Activated T-helper 17 cell treated with anti-CD3 and anti-CD28 coated beads, Interleukin-2, amount 50 U/mL, for 72 hours (primary cell): ENCODE measurements at regions not wholly inside any gene's neighbourhood (a gene's known extent, or its start where the extent isn't known, plus 50 kb on each side); places are given as distances from the start of the nearest gene placed in this dataset.

Experiments used
- ATAC-seq: fragments of 150-1000 bp; cut with Tn5 transposase; replicated peaks from 2 replicates; pipeline ENCODE4 v1.10.0; 2021; ENCODE audit warnings: mild to moderate bottlenecking, moderate library complexity
- H3K27ac Mint-ChIP-seq: one replicate; pipeline ENCODE4 v1.8.0; 2022; ENCODE audit warnings: mixed read lengths
- H3K27me3 Mint-ChIP-seq: one replicate; pipeline ENCODE4 v1.8.0; 2022; ENCODE audit warnings: mixed read lengths
- H3K36me3 Mint-ChIP-seq: one replicate; pipeline ENCODE4 v1.8.0; 2022; ENCODE audit warnings: low read depth, mild to moderate bottlenecking, mixed read lengths
- H3K4me1 Mint-ChIP-seq: one replicate; pipeline ENCODE4 v1.8.0; 2022; ENCODE audit warnings: mixed read lengths
- H3K4me3 Mint-ChIP-seq: one replicate; pipeline ENCODE4 v1.8.0; 2022; ENCODE audit warnings: mild to moderate bottlenecking, mixed read lengths
- H3K9me3 Mint-ChIP-seq: one replicate; pipeline ENCODE4 v1.8.0; 2022; ENCODE audit warnings: mixed read lengths

DNA sequence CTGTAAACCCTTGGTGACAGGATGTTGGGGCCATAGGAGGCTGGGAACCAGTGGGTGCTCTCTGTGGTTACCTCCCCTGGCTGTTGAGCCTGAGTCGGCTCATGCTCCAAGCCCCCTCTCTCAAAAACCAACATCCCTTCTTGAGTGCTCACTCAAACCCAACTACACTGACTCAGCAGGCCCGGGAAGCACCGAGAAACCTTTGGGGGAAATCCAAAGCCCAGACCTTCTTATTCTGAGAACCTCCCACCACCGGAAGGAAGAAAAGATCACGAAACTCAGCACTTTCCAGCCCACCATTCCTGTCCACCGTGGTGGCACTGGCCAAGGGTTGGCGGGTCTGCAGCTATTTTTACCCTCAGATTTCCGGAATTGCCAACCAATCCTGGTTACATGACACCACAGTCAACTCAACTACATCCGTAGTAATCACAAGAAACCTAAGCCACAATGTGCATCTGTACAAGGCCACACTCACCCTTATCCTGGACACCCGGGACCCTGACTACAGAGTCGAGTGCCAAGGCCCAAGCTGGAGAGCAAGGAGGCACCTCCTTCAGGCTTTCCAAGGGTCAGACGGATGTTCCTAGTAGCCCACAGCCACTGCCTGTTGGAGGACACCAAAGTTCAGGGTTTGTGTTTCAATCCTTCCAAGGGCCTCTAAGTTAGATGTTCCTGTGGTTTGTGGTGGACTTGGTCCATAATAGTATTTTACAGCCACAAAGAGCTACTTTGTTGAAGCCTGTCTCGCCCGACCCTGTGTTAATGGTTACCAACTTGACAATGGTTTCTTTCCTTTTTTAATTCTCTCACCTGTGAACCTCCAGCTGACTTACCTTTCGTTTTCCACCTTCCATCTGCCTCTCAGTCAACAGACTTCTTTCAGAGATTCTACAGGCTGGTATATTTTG lies 317.0 kb downstream of the CDC5L start:
- peak; percentile 82 for ATAC-seq
- Mint-ChIP-seq H3K9me3 (peaks cover 7% of the 10 kb centered on the region), H3K27me3 (no peaks in the 10 kb centered on the region), H3K36me3 (no peaks in the 10 kb centered on the region), H3K4me1 (peaks cover 38% of the 10 kb centered on the region), H3K27ac (peak overlapping the region; percentile 84), H3K4me3 (peak overlapping the region; percentile 52)

- Mint-ChIP-seq H3K4me1 (peaks cover 32% of the 10 kb centered on the region), H3K27me3 (no peaks in the 10 kb centered on the region), H3K27ac (peak overlapping the region; percentile 84), H3K4me3 (peak overlapping the region; percentile 52), H3K9me3 (peaks cover 7% of the 10 kb centered on the region), H3K36me3 (no peaks in the 10 kb centered on the region)
- ATAC-seq: no peak
Observed at GRCh38 chr6:44705596-44705995, 318.1 kb downstream of the CDC5L start.

- no peaks in the 10 kb centered on the region for H3K36me3 Mint-ChIP-seq
Observed at GRCh38 chr6:44706011-44706410, 318.5 kb downstream of the CDC5L start.

GRCh38 chr6:44708208-44708607 lies 320.7 kb downstream of the CDC5L start:
- Mint-ChIP-seq H3K4me1 (peaks cover 18% of the 10 kb centered on the region), H3K36me3 (no peaks in the 10 kb centered on the region), H3K27me3 (no peaks in the 10 kb centered on the region), H3K9me3 (peaks cover 7% of the 10 kb centered on the region), H3K27ac (peak overlapping the region; percentile 79), H3K4me3 (peak overlapping the region; percentile 63)
- no peak for ATAC-seq

More at GRCh38 chr6:44706011-44706410, 318.5 kb downstream of the CDC5L start:
- Mint-ChIP-seq H3K27me3 (no peaks in the 10 kb centered on the region), H3K4me3 (peak overlapping the region; percentile 52), H3K4me1 (peaks cover 31% of the 10 kb centered on the region), H3K9me3 (peaks cover 7% of the 10 kb centered on the region), H3K27ac (peak overlapping the region; percentile 84)
- ATAC-seq: no peak

GRCh38 chr6:44712353-44713111 lies 325.0 kb downstream of the CDC5L start:
- ATAC-seq: no peak
- Mint-ChIP-seq H3K4me1 (peaks cover 8% of the 10 kb centered on the region), H3K9me3 (peaks cover 7% of the 10 kb centered on the region), H3K27me3 (no peaks in the 10 kb centered on the region), H3K4me3 (no peak overlapping the region), H3K27ac (no peak overlapping the region), H3K36me3 (no peaks in the 10 kb centered on the region)

DNA sequence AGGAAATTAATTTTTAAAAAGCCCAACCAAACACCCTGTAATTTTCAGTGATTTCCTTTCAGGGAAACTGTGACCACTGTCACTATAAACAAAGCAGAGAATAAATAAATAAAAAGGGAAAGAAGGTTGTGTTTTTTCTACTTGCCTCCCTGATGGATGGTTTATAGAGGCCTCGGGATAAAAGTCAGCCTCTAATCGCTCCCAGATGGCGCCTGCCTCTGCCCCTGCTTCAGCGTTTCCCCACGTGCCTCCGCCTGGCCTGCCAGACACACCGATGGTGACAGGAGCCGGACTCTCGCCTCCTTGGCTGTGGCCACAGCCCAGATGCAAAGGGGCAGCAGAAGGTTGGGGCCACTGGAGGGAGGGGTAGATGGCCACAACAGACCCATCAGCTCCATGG lies 327.7 kb downstream of the CDC5L start:
- Mint-ChIP-seq H3K9me3 (peaks cover 4% of the 10 kb centered on the region), H3K4me3 (no peak overlapping the region)

DNA sequence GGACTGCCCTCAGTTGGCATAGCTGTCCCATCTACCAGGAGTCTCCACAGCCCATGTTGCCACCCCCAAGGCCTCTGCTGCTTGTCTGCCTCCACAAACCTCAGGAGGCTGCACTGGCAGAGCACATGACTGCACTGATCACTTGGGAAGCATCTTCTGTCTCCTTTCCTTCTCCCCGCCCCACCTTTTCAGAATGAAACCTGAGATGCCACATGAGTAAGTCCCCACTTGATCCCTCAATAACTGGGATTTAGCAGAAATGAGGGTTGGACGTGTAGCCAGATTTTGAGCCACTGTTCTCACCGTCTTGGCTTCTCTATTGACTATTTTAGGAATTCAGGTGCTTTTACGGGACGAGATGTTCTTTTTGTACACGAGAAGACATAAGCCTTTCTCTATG lies 328.4 kb downstream of the CDC5L start:
- H3K36me3 Mint-ChIP-seq: no peaks in the 10 kb centered on the region

More for the DNA sequence above, 327.7 kb downstream of the CDC5L start:
- Mint-ChIP-seq H3K27ac (no peak overlapping the region), H3K27me3 (no peaks in the 10 kb centered on the region), H3K4me1 (no peaks in the 10 kb centered on the region), H3K36me3 (no peaks in the 10 kb centered on the region)
- ATAC-seq: no peak

GRCh38 chr6:44717431-44717830 lies 329.9 kb downstream of the CDC5L start:
- Mint-ChIP-seq H3K4me1 (no peaks in the 10 kb centered on the region), H3K27me3 (no peaks in the 10 kb centered on the region), H3K4me3 (no peak overlapping the region), H3K27ac (no peak overlapping the region), H3K36me3 (no peaks in the 10 kb centered on the region), H3K9me3 (peaks cover 4% of the 10 kb centered on the region)
- ATAC-seq: no peak

More for the DNA sequence above, 328.4 kb downstream of the CDC5L start:
- Mint-ChIP-seq H3K9me3 (peaks cover 4% of the 10 kb centered on the region), H3K4me1 (no peaks in the 10 kb centered on the region), H3K27ac (no peak overlapping the region), H3K4me3 (no peak overlapping the region), H3K27me3 (no peaks in the 10 kb centered on the region)
- ATAC-seq: no peak

DNA sequence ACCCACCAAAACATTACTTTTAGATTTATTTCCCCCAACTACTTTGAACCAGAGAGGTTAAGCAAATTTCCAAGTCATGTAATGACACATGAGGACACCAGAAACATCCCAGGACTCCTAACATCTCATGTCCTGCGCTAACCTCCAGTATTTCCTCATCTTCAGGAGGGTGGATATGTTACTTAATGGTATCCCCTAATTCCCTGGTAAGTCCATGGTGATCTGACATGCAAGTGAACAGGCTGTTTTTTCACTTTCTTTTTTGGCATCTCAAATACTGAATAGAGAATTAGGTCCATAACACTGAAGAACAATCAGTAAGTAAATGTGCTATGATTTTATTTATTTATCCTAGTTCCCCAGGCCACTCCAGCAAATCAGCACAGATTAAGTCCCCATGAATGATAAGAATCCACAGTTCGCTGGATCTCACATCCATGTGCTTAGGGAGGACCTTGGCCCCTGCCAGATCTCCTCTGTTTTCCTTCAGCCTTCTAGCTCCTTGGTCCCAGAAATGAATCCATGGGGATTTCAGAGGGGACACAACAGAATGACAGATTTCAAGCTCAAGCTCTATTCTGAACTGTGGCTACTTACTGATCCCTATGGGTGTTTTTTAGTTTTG lies 334.6 kb downstream of the CDC5L start:
- H3K36me3 Mint-ChIP-seq: no peaks in the 10 kb centered on the region
- no peaks in the 10 kb centered on the region for H3K27me3 Mint-ChIP-seq
- no peak overlapping the region for H3K4me3 Mint-ChIP-seq
- no peak for ATAC-seq
- no peaks in the 10 kb centered on the region for H3K4me1 Mint-ChIP-seq
- peaks cover 4% of the 10 kb centered on the region for H3K9me3 Mint-ChIP-seq
- H3K27ac Mint-ChIP-seq: no peak overlapping the region

DNA sequence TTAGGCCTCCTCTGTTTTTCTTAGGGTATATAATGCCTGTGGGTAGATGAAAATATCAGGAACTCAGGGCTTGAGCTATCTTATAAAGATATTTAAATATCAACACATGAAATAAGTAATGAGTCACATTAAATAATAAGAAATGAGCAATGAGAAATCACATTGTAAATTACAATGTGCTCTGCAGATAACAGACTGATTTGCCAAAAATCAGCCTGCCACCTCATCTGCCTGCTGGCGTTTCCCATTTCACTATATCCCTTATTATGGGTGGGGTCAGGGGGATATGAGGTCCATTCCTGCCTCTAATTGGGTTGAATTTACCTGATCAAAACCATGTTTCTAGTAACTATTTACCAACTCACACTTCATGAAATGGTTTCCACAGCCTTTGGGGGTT lies 335.2 kb downstream of the CDC5L start:
- H3K36me3 Mint-ChIP-seq: no peaks in the 10 kb centered on the region
- H3K27me3 Mint-ChIP-seq: no peaks in the 10 kb centered on the region
- H3K27ac Mint-ChIP-seq: no peak overlapping the region
- no peak for ATAC-seq
- H3K9me3 Mint-ChIP-seq: peaks cover 2% of the 10 kb centered on the region
- H3K4me1 Mint-ChIP-seq: no peaks in the 10 kb centered on the region
- no peak overlapping the region for H3K4me3 Mint-ChIP-seq

GRCh38 chr6:44723439-44724197 lies 336.1 kb downstream of the CDC5L start:
- H3K27ac Mint-ChIP-seq: no peak overlapping the region
- no peak for ATAC-seq
- no peak overlapping the region for H3K4me3 Mint-ChIP-seq
- H3K36me3 Mint-ChIP-seq: no peaks in the 10 kb centered on the region
- H3K27me3 Mint-ChIP-seq: no peaks in the 10 kb centered on the region
- H3K4me1 Mint-ChIP-seq: no peaks in the 10 kb centered on the region
- no peaks in the 10 kb centered on the region for H3K9me3 Mint-ChIP-seq

DNA sequence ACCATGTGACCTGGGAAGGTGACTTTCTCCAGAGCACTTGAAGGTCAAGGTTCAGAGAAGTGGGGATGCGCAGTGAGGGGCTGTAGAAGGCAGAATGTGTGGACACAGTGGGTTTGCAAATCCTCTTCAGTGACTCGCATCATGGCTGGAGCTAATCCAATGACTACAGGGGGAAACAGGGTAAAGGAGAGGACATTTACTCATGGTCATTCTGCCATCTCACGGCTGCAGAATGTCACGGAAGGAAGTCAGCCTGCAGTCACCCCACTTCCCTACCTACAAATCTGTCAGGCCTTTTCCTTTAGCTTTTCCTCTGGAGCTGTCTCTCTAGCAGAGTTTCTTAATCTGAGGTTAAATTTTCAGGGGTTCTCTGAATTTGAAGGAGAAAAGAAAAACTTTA lies 337.6 kb downstream of the CDC5L start:
- no peak for ATAC-seq
- no peak overlapping the region for H3K27ac Mint-ChIP-seq
- H3K36me3 Mint-ChIP-seq: no peaks in the 10 kb centered on the region
- H3K4me1 Mint-ChIP-seq: no peaks in the 10 kb centered on the region
- H3K27me3 Mint-ChIP-seq: no peaks in the 10 kb centered on the region
- H3K9me3 Mint-ChIP-seq: no peaks in the 10 kb centered on the region
- H3K4me3 Mint-ChIP-seq: no peak overlapping the region

DNA sequence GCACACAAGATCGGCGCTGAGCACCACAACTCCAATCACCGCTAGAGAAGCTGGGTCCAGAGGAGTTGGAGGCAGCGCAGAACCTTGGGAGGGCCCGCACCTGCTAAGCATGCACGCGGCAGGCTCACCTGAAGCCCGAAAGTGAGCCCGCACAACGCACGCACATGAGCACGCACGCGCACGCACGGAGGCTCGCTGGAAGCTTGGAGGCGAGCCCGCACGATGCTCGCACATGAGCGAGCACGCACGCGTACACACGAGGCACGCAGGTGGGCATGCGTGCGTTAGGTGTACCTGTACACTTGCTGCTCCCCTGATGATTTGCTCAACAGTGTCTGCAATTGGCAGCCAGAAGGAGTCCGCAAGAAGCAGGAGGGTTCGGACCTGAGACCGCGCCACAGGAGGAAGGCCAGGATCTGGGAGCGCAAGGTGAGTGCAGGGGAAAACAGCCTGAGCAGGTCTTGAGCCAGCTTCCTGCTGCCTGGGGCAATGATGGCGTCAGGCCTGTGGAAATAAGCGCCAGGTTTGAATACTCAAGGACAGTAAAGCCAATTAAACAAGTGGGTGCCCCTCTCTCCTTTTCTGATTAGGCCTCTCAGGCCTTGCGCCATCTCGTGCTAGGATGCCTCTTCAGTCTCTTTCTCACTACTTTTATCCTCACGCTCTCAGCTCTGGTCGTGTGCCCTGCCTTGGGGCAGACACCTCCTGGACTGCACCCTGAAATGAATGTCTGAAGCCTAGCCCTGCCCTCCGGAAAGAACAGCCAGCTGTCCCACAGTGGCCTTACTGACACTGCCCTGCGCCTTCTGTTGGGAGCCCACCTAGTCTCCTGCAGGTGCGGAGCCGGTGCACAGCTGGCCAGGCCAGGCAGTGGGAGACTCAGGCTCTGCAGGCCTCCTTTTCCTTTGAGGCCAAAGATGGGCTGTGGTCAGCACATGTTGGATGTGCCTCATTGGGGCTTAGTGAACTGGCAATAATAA lies 340.4 kb downstream of the CDC5L start:
- no peaks in the 10 kb centered on the region for H3K27me3 Mint-ChIP-seq
- no peak overlapping the region for H3K4me3 Mint-ChIP-seq
- no peaks in the 10 kb centered on the region for H3K4me1 Mint-ChIP-seq
- ATAC-seq: no peak
- no peak overlapping the region for H3K27ac Mint-ChIP-seq
- H3K9me3 Mint-ChIP-seq: no peaks in the 10 kb centered on the region
- no peaks in the 10 kb centered on the region for H3K36me3 Mint-ChIP-seq
